Activated CD4-positive, alpha-beta memory T cell treated with anti-CD3 and anti-CD28 coated beads for 36 hours (primary cell): ENCODE measurements at regions not wholly inside any gene's neighbourhood (a gene's known extent, or its start where the extent isn't known, plus 50 kb on each side); places are given as distances from the start of the nearest gene placed in this dataset.

Source experiments
- CTCF ChIA-PET: fragments of 350-600 bp; sonication (Branson Sonifier 250); formaldehyde crosslinking; loops from one replicate; lab custom pipeline; 2021; ENCODE audit warnings: antibody characterized with exemption, inconsistent platforms; lab: Charles Lee
- POLR2A ChIA-PET: fragments of 350-600 bp; sonication (Branson Sonifier 250); formaldehyde crosslinking; loops from one replicate; lab custom pipeline; 2021; ENCODE audit warnings: antibody characterized with exemption; lab: Charles Lee
- DNase-seq: peaks from one replicate; pipeline ENCODE4 v3.0.0-alpha.2; 2020
- H3K27ac Mint-ChIP-seq: one replicate; pipeline ENCODE4 v1.8.0; 2021; ENCODE audit warnings: mixed read lengths
- H3K27me3 Mint-ChIP-seq: one replicate; pipeline ENCODE4 v1.8.0; 2021; ENCODE audit warnings: mixed read lengths
- H3K36me3 Mint-ChIP-seq: one replicate; pipeline ENCODE4 v1.8.0; 2021; ENCODE audit warnings: mixed read lengths
- H3K4me1 Mint-ChIP-seq: one replicate; pipeline ENCODE4 v1.8.0; 2021; ENCODE audit warnings: low read depth, mixed read lengths
- H3K4me3 Mint-ChIP-seq: one replicate; pipeline ENCODE4 v1.8.0; 2021; ENCODE audit warnings: mild to moderate bottlenecking, mixed read lengths
- H3K9me3 Mint-ChIP-seq: one replicate; pipeline ENCODE4 v1.8.0; 2021; ENCODE audit warnings: mixed read lengths
- intact Hi-C: fragments of 100-400 bp; cut with micrococcal nuclease; formaldehyde crosslinking; loops from one replicate; pipeline ENCODE4 v1.15.1; 2023

DNA sequence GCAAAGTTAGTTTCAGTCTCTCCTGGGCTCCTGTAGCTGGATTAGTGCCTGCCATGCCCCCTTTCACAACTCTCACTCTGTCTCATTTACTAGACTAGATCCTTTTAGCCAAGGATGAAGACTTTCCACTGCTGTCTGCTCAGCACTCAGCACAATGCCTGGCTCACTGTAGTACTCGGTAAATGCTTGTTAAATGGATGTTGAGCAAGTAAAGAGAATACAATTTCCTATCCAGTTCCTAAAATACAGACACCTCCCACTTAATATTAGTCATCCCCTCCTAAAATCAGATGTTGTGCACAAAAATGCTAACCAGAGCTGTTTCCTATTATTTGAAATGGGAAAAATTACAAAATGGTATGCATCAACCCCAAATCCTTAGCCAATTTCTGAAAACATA is 195.8 kb downstream of the SREK1 start:
- Mint-ChIP-seq H3K4me3 (no peak overlapping the region), H3K27me3 (peaks cover 6% of the 10 kb centered on the region), H3K27ac (no peak overlapping the region), H3K36me3 (no peaks in the 10 kb centered on the region), H3K4me1 (no peaks in the 10 kb centered on the region), H3K9me3 (no peaks in the 10 kb centered on the region)
- DNase-seq, result no peak
- ChIA-PET CTCF (no interaction called here), POLR2A (no interaction called here)
- intact Hi-C loops, result no loop called here

DNA sequence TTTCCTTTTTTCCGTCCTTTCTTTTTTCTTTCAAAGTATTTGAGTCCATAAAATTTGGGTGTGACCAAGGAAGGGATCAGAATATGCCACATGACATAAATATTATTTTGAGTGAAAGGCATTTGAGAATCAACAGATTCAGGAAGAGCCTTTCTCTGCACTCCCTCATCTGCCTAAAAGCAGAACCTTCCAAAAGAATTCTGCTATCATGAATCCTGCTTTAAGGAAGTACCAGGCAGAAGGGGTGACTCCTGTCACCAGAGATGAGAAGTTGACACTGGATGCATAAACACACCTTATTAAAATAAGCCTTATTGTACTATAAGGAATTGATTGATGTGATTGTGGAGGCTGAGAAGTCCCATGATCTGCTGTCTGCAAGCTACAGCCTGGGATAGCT is 196.7 kb downstream of the SREK1 start:
- ChIA-PET CTCF (no interaction called here), POLR2A (no interaction called here)
- H3K9me3 Mint-ChIP-seq, result no peaks in the 10 kb centered on the region
- no peaks in the 10 kb centered on the region for H3K4me1 Mint-ChIP-seq
- H3K27ac Mint-ChIP-seq, result no peak overlapping the region
- no peaks in the 10 kb centered on the region for H3K36me3 Mint-ChIP-seq
- no peak for DNase-seq
- H3K27me3 Mint-ChIP-seq, result peaks cover 3% of the 10 kb centered on the region
- H3K4me3 Mint-ChIP-seq, result no peak overlapping the region
- intact Hi-C loops, result no loop called here

DNA sequence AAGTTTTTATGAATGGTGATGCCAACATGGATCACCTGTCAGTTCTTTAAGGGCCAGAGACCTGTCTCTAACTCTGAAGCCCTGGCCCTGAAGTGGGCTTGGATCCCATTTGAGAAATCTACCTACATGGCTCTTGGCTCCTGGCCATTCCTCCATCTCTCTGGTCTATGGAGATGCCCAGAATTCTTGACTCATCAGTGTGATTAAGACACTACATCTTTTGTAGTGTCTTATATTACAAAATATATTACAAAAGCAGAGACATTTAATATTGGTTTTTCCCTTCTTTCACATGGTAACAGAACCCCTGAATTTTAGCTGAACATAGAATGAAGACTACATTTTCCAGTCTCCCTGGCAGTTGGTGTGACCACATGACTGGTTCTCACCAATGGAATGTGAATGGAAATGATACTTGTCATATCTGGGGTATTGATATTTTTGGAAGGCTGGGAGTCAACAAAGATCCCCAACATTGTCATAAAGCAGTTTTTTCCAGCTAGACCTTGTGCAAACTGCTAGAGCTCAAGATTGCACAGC is 198.3 kb downstream of the SREK1 start:
- Mint-ChIP-seq H3K9me3 (no peaks in the 10 kb centered on the region), H3K27me3 (peaks cover 3% of the 10 kb centered on the region), H3K36me3 (no peaks in the 10 kb centered on the region), H3K4me1 (no peaks in the 10 kb centered on the region), H3K4me3 (no peak overlapping the region), H3K27ac (no peak overlapping the region)
- CTCF ChIA-PET, result interaction anchor here (0.8 kb wide), 1 partner anchor 16 kb away, joined by 3 read pairs; no protein-coding TSS in a partner anchor
- DNase-seq, result no peak
- POLR2A ChIA-PET, result no interaction called here
- intact Hi-C loops, result no loop called here

DNA sequence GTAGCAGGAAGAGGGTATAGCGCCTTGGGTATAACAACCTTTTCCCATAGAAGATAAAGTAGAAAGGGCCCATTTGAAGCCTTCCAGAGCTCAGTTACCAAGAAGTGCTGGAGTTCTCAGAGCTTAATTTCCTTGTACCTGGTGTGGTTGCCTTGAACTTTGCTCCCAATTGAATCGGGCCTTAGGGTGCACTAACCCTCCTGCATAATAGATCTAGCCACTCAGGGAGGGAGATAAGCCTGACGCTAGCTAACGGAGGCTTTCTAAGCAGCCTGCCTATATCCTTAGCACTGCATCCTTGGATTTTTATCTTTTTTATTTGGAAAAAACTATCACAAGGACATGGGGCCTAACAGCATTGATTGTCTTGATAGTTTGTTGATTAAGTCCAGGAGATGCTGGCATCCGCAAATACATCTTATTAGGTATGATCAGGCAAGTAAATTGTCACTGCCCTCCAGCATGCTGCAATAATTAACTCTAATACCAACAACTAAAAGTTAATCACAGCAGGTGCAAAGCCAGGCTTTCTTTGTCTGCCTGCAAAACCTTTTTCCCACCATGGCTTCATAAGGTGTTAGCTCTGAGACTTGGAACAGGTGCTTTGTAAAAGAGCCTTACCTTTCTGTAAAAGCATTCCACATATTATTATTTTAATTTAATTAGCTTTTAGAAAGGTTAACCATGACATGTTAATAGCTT is 199.4 kb downstream of the SREK1 start:
- no peak overlapping the region for H3K27ac Mint-ChIP-seq
- ChIA-PET CTCF (interaction anchor here (0.5 to 2.6 kb wide), 5 partner anchors 18 to 237 kb away, joined by 3 to 11 read pairs (median 3); no protein-coding TSS in a partner anchor), POLR2A (no interaction called here)
- H3K4me1 Mint-ChIP-seq, result no peaks in the 10 kb centered on the region
- DNase-seq, result no peak
- peaks cover 5% of the 10 kb centered on the region for H3K27me3 Mint-ChIP-seq
- H3K9me3 Mint-ChIP-seq, result no peaks in the 10 kb centered on the region
- no peaks in the 10 kb centered on the region for H3K36me3 Mint-ChIP-seq
- intact Hi-C loops, result no loop called here
- H3K4me3 Mint-ChIP-seq, result no peak overlapping the region

DNA sequence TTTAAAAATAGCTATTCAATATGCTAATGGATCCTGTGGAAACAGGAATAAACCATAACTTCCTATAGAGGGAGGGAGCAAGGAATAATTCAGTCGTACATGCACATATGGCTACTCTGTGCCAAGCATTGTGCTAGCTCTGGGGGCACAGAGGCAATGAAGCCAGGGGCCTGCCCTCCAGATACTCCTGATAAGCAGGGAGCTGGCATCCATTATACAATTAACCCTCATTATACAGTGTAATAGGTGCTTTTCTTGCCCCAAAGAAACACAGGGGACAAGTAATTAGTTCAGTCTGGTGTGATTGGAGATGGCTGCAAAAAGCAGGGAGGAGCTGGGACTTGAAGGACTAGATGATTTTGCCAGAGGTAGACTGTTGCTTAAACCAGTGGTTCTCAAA is 200.4 kb downstream of the SREK1 start:
- Mint-ChIP-seq H3K36me3 (no peaks in the 10 kb centered on the region), H3K27me3 (peaks cover 3% of the 10 kb centered on the region), H3K27ac (no peak overlapping the region), H3K4me3 (no peak overlapping the region), H3K9me3 (no peaks in the 10 kb centered on the region), H3K4me1 (no peaks in the 10 kb centered on the region)
- DNase-seq, result no peak
- POLR2A ChIA-PET, result no interaction called here
- intact Hi-C loops, result no loop called here
- CTCF ChIA-PET, result interaction anchor here (1.0 to 2.6 kb wide), 3 partner anchors 32 to 47 kb away, joined by 3 to 11 read pairs (median 3); no protein-coding TSS in a partner anchor

DNA sequence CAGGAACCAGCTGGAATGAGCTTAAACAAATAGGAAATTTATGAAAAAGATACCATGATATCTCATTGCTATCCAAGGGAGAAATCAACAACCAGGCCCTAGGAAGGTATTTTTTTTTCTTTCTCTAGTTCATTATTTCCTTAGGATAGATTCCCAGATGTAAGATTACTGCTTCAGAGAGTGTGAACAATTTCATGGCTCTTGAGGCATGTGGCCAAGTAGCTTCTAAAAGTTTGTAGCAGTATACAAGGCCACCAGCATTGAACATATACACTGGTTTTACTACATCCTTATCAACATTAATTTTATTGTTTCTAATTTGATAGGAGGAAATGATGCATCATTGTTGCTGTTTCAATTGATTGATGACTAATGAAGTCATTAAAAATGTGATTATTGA is 201.2 kb downstream of the SREK1 start:
- H3K4me1 Mint-ChIP-seq, result no peaks in the 10 kb centered on the region
- CTCF ChIA-PET, result interaction anchor here (2.6 kb wide), 1 partner anchor 39 kb away, joined by 11 read pairs; no protein-coding TSS in a partner anchor
- POLR2A ChIA-PET, result no interaction called here
- no peaks in the 10 kb centered on the region for H3K9me3 Mint-ChIP-seq
- no peak for DNase-seq
- no peak overlapping the region for H3K4me3 Mint-ChIP-seq
- intact Hi-C loops, result no loop called here
- no peaks in the 10 kb centered on the region for H3K36me3 Mint-ChIP-seq
- H3K27ac Mint-ChIP-seq, result no peak overlapping the region
- peaks cover 3% of the 10 kb centered on the region for H3K27me3 Mint-ChIP-seq

DNA sequence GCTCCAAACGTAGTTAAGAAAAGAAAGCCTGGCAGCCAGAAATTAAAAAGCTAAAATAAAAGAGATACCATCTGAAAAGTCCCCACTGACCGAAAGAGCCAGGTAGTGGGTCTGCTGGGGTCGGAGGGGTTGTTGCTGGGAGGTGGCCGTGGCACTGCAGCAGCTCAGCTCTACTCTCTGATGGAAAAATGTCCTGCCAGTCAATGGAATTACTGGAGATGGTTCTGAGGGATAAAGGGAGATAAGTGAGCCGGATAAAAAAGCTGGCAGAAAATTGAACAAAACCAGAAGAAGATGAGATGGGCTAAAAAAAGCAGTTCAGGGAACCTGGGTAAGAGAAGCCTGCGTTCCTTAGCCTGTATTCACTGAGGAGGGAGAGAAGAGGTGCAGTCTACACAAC is 202.8 kb downstream of the SREK1 start:
- CTCF ChIA-PET, result no interaction called here
- POLR2A ChIA-PET, result no interaction called here
- DNase-seq, result no peak
- intact Hi-C loops, result no loop called here
- Mint-ChIP-seq H3K4me1 (no peaks in the 10 kb centered on the region), H3K9me3 (no peaks in the 10 kb centered on the region), H3K27me3 (peaks cover 4% of the 10 kb centered on the region), H3K4me3 (no peak overlapping the region), H3K27ac (no peak overlapping the region), H3K36me3 (no peaks in the 10 kb centered on the region)

DNA sequence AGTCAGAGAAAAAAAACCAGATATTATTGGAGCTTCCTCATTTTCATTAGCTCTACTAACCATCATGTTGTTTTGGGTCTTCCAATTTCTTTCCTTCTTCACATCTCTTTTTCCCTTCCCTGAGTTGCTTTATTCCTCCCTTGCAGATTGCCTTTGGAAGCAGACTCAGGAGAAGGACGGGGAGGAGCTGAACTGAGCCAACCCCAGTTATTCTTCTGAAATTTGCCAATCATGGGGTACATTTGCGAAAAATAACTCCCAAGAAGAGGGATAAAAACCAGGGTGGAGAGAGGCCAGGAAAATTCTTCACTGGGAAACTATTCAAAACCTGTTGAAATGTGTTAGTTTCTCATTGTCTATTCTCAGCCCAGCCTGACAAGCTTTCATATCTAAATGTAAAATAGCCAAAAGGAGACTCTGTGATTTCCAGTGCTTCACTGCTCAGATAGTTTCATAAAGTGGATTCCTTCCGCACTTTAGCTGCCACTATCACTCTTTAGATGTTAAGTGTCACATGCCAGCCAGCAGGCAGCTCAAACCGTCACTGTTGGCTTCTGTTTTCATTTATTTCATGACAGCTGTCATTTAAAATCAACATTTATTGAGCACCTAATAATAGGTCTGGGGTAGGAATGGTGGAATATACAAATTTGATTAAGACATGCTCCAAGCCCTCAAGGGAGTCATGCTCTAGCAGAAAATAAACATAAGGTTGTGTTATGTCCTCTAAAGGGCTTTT is 204.5 kb downstream of the SREK1 start:
- CTCF ChIA-PET, result interaction anchor here (0.6 to 2.6 kb wide), 2 partner anchors 42 to 63 kb away, joined by 3 to 11 read pairs; no protein-coding TSS in a partner anchor
- no peaks in the 10 kb centered on the region for H3K4me1 Mint-ChIP-seq

DNA sequence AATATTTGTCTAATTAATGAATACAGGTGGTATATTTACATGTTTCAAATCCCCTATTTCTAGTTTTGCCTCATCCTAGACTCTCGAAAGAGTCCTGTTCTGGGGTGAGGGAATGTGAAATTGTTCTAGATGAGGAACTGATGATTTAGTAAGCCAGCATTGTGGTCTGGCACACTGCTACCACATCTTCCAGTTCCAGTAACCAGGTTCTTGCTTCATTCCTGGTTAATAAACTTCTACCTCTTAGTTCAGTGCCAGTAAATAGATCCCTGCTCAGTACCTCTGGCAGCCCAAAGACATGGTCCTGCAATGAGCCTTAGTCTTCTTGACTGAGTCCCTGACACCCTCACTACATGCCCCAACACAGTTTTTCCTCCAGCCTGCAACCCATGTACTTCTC is 207.7 kb downstream of the SREK1 start:
- Mint-ChIP-seq H3K9me3 (no peaks in the 10 kb centered on the region), H3K36me3 (no peaks in the 10 kb centered on the region), H3K4me3 (no peak overlapping the region), H3K27ac (no peak overlapping the region), H3K27me3 (peaks cover 14% of the 10 kb centered on the region), H3K4me1 (no peaks in the 10 kb centered on the region)
- no peak for DNase-seq
- ChIA-PET CTCF (no interaction called here), POLR2A (no interaction called here)
- intact Hi-C loops, result no loop called here

More for the DNA sequence above, 204.5 kb downstream of the SREK1 start:
- H3K27ac Mint-ChIP-seq, result no peak overlapping the region
- peaks cover 8% of the 10 kb centered on the region for H3K27me3 Mint-ChIP-seq
- H3K9me3 Mint-ChIP-seq, result no peaks in the 10 kb centered on the region
- intact Hi-C loops, result no loop called here
- POLR2A ChIA-PET, result no interaction called here
- no peak overlapping the region for H3K4me3 Mint-ChIP-seq
- H3K36me3 Mint-ChIP-seq, result no peaks in the 10 kb centered on the region
- DNase-seq, result no peak

DNA sequence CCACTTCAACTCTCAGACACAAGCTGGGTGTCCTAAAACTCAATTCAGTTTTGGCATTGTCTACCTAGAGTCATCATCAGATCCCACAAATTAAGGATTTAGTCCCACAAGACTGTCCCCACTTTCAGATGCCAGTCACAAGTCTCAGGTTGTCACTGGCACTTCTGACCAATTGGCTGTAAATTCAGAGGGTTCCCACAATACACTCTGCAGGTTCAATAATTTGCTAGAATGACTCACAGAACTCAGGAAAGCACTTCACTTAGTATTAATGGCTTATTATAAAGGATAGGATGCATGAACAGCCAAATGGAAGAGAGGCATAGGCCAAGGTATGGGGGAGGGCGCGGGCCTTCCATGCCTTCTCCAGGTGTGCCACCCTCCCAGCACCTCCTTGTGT is 209.1 kb downstream of the SREK1 start:
- Mint-ChIP-seq H3K4me1 (no peaks in the 10 kb centered on the region), H3K9me3 (no peaks in the 10 kb centered on the region), H3K27me3 (peaks cover 14% of the 10 kb centered on the region), H3K27ac (no peak overlapping the region), H3K4me3 (no peak overlapping the region), H3K36me3 (no peaks in the 10 kb centered on the region)
- no peak for DNase-seq
- intact Hi-C loops, result no loop called here
- POLR2A ChIA-PET, result no interaction called here
- CTCF ChIA-PET, result no interaction called here

DNA sequence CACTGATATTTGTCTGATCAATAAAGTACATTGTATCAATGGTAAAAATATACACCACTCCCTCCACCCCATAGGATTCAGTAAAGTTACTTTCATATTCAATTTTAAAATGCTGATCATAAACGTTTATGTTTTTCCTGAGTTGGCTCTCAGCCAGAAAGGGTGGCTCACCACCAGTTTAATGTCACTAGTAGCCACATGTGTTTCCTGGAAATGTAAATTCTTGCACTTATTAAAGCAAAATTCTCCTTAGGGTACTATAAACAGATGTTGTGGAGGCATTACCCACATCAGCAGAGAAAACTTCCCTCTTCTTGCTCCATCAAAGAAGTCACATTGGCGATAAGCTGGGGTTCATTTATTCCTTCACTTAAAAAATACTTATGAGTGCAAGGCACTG is 210.3 kb downstream of the SREK1 start:
- DNase-seq, result no peak
- intact Hi-C loops, result no loop called here
- H3K9me3 Mint-ChIP-seq, result no peaks in the 10 kb centered on the region
- no peaks in the 10 kb centered on the region for H3K4me1 Mint-ChIP-seq
- POLR2A ChIA-PET, result no interaction called here
- H3K27me3 Mint-ChIP-seq, result peaks cover 13% of the 10 kb centered on the region
- no peak overlapping the region for H3K4me3 Mint-ChIP-seq
- CTCF ChIA-PET, result no interaction called here
- no peaks in the 10 kb centered on the region for H3K36me3 Mint-ChIP-seq
- no peak overlapping the region for H3K27ac Mint-ChIP-seq

DNA sequence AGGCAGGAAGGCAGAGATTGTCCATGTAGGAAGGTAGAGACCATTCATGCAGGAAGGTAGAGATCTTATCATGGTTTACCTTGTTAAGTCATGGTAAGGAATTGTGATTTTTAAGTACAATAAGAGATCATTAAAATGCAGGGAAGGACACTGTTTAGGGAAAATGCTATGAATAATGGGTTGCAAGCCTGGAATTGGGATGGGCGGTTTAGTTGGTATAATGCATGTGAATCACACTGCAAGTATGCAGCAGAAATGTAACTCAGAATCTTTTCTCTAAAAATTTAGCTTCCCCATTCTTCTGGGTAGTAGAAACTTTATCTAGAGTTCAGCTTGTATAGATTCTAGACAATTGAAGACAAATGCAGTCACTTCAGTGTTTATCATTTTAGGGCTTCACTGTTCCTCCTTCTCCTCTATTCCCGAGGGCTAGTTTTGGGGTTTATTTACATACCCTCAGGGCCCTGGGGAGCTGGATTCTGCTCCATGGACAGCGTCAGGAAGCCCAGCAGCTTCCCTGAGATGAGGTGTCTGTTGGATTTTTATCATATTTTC is 212.0 kb downstream of the SREK1 start:
- H3K9me3 Mint-ChIP-seq, result no peaks in the 10 kb centered on the region
- POLR2A ChIA-PET, result no interaction called here
- H3K27me3 Mint-ChIP-seq, result peaks cover 15% of the 10 kb centered on the region
- no peak overlapping the region for H3K4me3 Mint-ChIP-seq
- CTCF ChIA-PET, result interaction anchor here (2.0 kb wide), 1 partner anchor 50 kb away, joined by 7 read pairs; no protein-coding TSS in a partner anchor
- no peak for DNase-seq
- intact Hi-C loops, result no loop called here
- H3K27ac Mint-ChIP-seq, result no peak overlapping the region
- no peaks in the 10 kb centered on the region for H3K4me1 Mint-ChIP-seq
- no peaks in the 10 kb centered on the region for H3K36me3 Mint-ChIP-seq
